GM04503 (cell line): ENCODE measurements at regions not wholly inside any gene's neighbourhood (a gene's known extent, or its start where the extent isn't known, plus 50 kb on each side); places are given as distances from the start of the nearest gene placed in this dataset.

ENCODE experiments used
- DNase-seq: peaks from one replicate; pipeline ENCODE4 v3.0.0-alpha.2; 2012; ENCODE audit warnings: low read depth

DNA sequence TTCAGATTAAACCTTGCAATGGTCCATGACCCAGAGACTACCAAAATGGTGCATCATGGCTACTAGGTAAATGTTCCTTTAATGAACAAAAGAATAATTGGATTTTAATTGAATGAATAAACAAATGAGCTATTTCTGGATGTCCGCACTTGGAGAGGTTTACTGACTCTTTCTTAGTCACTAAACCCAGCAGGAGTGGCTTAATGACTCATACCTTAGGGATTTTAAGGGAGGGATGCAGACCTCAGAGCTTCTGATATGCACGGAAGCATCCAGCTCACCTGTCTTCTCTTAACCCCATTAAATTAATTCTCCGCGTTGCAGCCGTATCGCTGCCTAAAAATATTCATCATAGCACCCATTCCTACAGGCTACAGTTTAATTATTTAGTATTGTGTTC is 970.0 kb upstream of the SLC35B3 start:
- no peak for DNase-seq

DNA sequence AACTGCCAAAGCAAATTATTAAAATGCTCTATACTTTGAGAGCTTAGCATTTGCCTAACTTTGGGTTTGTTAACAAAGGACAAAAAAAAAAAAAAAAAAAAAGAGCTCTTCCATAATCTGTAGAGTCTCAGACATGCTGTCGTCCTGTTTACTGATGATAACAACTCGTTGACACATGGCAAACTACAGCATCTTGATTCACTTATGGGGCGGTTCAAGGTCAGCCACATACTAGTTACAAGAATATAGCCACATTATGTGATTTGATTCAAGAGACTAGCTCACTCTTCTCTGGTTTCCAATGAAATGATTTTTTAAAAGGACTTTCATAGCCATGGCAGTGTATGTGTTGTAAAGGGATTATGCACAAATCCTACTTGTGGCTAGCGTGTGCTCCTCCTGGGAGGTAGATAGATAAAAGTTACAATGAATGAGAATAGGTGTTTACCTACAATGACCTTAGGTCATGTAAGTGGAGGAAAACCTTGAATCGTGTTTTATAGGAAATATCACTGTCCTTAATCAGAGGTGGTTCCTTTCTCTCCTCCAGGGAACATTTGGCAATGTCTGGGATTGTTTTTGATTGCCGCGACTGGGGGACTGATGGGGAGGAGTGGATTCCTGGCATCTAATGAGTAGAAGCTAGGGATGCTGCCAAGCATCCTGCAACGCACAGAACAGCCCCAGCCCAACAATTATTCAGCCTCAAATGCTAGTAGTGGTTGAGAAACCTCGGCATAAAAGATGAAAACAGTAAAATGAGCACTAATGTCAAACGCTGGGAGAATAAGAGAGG is 969.2 kb upstream of the SLC35B3 start:
- DNase-seq = no peak

DNA sequence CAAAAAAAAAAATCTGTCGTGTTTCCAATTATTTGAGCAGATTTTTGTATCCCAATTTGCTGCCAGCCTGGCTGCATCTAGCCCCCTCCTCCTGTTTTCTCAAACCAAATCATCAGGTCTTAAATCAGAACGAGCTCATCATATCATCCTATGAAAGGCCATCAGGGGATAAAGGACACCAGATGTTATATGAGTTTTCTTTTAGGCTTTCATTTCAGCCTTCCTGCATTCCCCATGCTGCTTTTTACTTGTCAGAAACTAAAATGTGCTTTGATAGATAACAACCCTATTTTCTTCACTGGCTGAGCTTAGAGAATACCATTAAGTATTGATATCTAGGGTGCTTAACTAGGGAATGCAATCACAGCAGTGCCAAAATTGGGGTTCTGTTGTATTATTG is 968.4 kb upstream of the SLC35B3 start:
- no peak for DNase-seq

DNA sequence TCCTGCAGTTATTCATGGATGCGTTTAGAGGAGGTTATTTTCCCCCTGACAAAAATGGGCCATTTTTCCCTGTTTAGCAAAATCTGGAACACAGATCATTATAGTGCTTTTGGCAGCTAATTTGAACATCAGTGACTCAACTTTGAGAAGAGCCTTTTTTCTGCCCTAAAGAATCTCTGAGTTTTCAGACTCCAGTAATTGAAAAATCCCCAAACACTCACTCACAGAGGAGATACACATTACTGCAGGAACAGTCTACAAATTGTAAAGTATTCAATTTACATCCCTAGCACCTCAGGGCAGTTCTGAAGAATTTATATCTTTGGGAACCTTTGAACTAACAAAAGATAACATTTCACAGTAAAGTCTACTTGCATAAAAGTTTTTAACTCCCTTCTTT is 966.6 kb upstream of the SLC35B3 start:
- no peak for DNase-seq

DNA sequence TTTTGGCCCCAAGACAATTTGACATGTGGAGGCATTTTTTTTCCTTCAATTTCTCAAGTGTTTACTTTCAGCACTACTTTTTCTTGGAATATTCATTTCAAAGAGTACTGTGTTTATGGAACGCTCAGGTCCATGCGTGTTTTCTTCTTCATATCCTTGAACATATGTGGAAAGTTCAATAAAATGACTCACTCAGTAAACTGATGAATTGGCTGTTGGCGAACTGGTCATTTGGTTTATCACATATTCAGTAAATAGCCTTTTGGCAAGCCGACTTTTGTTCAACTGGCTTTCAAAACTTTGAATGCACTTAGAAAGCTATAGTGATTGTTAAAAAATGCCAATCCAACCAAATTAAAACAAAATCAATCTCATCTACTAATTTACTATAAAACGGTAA is 964.6 kb upstream of the SLC35B3 start:
- DNase-seq = no peak

DNA sequence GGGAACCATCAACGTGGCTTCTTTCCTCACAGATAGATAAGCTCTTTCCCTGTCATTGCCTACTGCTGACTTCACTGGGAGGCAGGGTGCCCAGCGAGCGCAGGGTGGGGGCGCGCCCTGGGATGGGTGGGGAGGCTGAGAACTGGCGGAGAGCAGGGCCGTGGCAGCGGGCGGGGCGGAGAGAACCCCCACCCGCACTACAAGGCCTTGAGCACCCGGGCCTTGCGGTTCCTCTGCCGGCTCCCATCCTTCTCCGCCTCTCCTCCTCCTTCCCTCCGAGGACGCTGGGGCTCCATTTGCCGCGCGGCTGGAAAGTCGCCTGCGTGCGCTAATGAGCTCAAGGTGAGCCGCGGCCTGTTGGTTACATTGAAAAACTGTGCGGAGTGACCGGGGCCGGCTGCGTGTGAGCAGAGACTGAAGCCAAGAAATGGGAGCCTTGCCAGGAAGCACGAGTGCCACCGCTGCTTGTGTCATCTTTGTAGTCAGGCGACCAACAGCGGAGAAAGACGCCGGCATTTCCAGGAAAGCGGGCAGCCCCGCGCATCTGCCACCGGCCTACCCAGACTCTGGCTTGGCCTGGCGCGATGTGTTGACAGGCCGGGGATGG is 963.5 kb upstream of the SLC35B3 start:
- DNase-seq = no peak

DNA sequence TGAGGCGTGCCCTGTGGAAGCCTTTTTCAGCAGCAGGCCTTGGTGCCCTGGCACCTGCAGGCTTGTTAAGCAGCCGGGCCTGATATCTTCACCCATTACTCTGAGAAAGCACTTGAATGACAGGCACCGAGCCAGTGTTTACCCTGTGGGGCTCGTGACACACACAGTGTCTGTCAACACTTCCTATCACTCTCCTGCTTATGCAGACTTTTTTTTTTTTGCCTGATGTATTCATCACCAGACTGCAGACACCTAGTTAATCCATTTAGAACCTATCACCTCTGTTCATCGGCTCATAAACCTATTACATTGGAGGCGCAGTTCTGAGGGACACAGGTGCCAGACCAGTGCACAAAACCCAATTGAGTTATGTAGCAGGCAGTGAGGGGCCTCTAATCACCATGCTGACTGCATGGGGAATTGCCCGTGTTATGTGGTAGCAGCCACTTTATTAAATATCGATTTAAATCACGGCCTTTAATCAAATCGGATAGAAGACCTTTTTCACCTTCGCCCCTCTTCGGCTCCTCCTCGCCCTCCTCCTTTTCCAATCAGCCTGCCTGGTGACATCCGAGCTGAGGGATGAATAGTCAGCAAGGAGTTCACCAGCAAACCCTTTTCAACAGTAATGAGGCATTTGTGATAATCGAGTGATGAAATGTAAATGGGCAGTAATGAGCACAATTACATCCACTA is 962.9 kb upstream of the SLC35B3 start:
- DNase-seq = no peak

DNA sequence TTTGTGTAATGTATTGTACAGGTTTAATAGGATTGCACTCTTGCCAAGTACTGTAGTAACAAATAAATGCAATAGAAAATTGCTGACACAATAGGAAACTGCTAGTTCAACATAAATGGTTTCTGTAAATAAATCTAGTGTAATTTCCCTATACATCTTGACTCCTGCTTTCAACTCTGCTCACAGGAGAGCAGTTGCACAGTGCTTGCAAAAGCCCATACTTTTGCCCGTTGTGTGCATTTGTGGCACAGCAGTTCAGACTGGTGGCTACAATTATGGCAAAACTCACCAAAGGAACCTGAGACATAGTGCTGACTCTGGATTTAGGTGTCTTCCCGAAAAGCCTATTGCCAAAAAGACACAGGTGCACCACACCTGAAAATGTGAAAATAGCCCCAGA is 953.3 kb upstream of the SLC35B3 start:
- no peak for DNase-seq

DNA sequence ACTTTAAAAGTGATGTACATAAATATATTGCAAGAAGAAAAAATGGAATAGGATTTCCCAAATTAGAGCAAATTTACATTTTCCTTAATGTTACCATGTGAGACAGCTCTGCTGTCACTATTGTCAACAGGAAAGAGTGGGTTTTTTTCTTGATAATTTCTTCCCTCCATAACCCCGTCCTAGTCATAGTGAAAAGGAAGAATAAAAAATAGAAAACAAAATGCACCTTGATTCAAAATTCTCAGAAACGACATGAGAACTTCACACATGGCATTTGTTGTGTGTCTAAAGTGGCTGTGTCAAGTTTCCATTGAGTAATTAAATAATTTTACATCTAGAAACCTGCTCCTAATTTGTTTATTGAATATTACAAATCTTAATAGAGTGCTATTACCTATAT is 945.2 kb upstream of the SLC35B3 start:
- no peak for DNase-seq

DNA sequence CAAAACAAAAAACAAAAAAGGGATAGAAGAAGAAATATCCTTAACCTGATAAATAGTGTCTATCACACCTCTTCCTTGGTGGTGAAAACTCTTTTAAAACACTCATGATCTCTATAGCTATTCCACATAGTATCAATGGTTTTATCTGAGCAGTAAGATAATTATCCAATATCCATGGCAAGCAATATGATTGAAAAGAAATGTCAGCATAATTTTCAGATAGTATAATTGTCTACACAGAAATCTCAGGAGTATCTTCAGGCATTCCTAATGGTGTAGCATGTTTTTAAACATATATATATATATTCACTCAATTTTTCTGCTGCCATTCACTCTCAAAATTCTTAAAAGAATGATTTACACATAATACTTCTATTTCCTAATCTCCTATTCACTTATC is 938.0 kb upstream of the SLC35B3 start:
- no peak for DNase-seq

DNA sequence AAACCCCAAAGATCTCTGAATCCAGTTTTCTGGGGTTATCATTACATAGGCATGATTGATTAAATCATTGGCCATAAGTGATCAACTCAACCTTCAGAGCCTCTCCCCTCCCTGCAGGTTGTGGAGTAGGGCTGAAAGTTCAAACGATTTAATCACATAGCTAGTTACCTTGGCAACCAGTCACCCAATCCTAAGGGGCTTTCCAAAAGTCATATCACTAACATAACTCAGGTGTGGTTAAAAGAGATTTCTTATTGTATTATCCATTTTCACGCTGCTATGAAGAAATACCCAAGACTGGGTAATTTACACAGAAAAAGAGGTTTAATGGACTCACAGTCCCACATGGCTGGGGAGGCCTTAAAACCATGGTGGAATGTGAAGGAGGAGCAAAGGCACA is 935.1 kb upstream of the SLC35B3 start:
- no peak for DNase-seq

DNA sequence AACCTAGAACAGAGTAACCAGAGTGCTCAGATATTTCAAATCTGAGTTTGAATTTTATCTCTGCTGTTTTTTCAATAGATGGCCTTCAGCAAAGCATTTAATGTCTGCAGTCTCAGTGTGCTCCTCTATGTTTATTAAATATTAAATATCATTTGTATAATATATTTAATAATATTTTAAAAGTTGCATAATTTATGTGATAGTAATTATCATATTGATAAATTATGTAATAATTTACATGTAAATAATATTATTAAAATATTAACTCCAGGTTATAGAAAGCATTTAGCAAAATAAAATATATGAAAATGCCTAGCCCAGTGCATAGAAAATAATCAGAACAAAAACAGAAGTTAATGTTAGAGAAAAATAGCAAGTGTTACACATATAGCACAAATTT is 930.0 kb upstream of the SLC35B3 start:
- no peak for DNase-seq

DNA sequence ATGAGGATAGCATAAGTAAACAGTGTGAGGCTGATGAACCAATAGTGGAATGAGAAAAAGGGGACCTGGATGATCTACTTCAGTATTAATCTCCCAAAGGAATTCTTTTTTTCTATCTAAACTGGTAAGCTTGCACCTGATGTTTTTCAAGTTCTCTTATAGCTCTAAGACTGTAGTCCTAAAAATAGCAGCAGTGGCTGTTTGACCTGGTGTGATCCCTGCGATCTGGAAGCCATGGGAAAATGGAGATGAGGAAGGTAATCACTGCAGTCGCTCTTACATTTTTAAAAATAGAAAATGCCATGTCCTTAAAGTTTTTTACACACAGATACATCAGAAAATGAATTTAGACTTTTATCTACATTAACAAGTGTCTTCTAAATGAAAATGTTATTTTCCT is 926.4 kb upstream of the SLC35B3 start:
- DNase-seq = no peak

DNA sequence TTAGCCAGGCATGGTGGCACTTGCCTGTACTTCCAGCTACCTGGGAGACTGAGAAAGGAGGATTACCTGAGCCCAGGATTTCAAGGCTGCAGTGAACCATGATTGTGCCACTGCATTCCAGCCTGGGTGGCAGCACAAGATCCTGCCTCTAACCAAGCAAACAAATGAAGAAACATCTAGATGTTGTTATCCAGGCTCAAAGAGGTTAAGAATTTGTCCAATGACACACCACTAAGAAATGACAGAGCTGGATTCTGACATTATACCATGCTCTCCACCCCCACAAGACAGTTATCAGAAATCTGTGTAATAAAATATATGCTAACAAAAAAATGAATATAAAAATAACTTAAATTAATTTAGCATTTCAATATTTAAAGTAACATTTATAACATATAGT is 925.5 kb upstream of the SLC35B3 start:
- DNase-seq = no peak

DNA sequence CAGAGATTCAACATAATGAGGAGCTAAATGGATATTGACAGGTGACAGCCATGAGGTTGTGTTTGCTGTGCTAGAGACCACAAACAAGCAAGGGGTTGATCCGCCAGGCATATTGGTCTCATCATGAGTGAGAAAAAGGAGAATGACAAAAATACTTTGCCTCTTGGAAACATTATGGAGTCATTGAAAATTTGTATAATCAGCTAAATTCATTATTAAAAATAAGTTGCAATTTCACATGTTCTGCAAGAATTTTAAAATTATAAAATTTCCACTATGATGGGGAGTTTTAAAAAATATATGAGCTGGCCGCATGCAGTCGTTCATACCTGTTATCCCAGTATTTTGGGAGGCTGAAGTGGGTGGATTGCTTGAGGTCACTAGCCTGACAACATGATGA is 912.3 kb upstream of the SLC35B3 start:
- DNase-seq = no peak

DNA sequence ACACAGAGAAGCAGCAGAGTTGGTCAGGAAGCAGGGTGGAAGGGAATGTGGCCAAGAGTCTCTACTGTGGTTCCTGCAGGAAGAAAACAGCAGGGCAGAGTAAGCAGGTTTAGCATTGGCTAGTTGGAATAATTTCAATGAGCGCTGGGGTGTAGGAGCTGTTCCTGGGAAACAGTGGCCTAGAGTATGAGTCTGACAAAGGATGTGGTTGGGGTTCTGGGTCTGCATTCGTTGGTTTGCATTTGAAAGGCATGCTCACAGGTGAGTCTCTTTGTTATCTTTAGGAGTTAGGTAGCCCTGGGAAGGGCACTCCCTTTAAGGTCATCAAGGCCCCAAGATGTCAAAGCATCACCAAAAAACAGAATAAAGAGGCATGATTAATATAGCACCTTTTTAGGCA is 911.6 kb upstream of the SLC35B3 start:
- no peak for DNase-seq

DNA sequence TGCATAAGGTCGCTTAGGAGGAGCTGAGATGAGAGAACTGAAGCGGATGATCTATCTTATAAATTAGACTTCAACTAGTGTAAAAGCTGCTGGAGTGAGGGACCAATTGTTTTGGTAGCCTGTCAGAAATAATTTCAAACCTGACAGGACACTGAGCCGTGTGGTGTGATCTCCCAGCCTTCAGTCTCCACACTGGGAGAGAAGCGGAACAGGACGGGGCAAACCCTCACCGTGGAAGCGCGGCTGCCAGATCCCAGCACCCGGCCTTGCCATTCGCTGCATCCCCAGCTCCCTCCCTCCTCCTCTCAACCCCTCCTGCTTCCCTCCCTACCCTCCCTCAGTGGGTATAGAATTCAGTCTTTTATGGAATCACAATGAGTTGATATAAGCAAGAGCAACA is 900.1 kb upstream of the SLC35B3 start:
- no peak for DNase-seq

DNA sequence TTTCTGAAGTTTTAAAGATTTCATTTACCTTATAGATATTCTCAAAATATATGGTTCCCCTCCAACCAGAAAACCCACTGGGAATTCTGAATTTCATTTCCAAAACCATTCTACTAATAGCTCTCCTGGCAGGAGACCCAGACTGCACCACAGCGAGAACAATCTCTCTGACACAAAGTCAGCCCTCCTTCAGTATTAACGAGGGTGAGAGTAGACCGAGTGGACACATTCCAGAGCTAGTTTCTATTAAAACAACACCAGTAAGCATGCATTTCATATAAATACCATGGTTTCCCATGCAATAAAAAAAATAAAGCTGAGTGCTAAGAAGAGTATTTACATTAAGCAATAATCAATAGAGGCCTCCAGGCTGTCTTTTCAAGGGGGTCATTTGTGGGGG is 899.6 kb upstream of the SLC35B3 start:
- no peak for DNase-seq

DNA sequence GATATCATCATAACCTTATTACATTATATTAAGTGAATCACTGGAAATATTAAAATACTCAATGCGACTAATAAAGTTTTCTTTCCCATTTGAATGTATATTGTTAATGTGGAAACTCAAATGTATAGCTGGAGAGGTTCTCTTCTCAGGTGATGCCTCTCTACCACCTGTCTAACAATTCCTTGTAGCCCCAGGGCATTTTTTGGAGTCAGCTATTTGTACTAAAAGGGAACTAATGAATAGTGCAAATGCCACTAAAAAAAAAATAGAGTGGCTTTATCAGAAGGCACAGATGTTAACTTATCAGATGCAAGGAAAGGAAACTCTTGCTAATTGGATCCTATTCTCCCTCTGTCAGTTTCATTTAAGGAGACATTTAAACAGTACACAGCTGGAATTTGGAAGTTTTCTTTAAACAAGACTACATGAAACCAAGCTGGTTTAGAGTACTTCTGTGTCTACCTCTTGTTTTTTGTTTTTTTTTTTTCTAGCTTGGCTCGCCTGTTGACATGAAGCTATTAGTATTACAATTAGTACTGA is 897.0 kb upstream of the SLC35B3 start:
- DNase-seq = no peak

DNA sequence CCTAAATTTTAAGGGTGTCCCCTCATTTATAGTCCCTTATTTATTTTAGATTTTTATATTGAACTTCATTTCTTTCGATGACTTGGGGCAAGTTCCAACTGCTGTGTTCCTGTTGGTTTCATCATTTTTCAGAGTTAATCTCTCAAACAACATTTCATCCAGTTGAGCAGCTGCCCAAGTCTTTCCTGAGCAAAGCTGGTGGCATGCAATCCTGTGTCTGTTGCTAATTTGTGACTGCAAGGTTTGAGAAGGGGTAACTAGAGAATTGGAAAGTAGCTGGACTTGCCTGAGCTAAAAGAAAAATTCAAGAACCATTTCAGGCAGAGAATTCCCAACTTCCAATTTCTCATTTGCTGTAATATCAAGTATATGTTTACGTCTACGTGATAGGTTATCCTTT is 881.5 kb upstream of the SLC35B3 start:
- DNase-seq = no peak

DNA sequence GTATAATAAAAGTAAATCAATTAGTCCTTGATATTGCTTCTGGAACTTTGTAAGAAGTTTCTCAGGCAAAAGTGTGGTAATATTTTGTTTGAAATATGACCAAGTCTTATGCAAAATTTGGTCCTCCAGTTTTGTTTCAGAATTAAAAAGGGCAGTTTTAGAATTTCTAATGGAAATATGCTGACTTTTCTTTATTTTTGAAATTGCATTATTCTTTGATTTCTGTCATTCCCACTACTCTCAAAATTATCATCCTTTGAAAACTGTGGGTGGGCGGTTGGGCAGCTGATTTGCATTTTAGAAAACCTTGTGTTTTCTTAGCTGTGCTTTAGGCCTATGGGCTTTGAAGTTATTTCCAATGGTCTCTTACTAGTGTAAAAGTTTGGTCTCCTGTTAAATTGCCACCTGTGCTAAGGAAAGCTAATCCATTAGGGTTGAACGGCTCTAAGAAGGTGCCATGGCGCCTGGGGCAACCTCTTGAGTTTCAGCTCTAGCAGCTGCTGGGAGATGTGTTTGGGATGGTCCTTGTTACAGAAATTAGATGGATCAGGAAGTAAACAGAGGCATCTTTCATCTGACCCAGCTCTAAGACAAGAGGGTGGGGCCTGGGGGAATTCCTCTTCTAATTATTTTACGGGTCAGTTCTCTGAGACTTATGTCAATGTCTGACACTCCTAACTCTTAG is 880.8 kb upstream of the SLC35B3 start:
- no peak for DNase-seq

DNA sequence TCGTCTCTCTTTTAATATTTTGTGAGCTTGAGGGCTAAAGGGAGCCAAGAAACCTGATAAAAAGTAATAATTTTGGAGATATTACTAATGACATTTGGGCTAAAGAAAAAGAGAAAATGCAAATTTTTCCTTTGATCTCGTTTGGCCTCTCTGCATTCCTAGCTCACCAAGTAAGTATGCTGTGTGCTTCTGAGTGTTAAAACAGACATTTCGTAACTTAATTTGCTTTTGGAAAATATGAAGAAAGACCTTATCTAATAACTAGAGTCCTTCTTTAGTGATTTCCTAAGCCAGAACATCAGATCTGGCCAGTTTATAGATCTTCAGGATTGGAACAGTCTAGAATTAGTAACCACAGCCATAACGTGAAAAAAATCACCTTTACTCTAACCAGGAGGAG is 872.9 kb upstream of the SLC35B3 start:
- no peak for DNase-seq

DNA sequence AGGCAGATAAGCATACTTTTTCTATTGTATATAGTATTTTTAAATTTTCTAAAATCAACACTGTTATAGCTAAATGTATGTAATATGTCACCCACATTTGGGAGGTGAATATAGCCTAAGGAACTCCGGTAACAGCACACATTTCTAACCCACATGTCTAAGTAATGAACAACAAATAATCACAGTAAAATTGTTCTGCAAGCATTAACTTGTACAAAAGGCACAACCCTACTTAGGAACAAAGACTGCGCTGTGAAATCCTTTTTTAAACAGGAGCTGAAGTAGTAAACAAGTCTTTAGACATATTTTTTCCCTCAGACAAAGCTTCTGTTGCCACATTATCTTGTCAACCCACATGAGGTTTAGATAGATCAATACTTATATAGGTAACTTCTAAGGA is 872.4 kb upstream of the SLC35B3 start:
- DNase-seq = no peak
